BJ (cell line): ENCODE measurements at regions not wholly inside any gene's neighbourhood (a gene's known extent, or its start where the extent isn't known, plus 50 kb on each side); places are given as distances from the start of the nearest gene placed in this dataset.

Experiments
- CTCF ChIA-PET: fragments of 350-600 bp; formaldehyde crosslinking; extraction: SDS; loops from one replicate; lab custom pipeline; 2021; ENCODE audit warnings: antibody characterized with exemption, inconsistent platforms; lab: Yijun Ruan, JAX
- POLR2A ChIA-PET: fragments of 300-600 bp; sonication (Branson Sonifier 250); formaldehyde crosslinking; extraction: SDS; loops from one replicate; lab custom pipeline; 2021; ENCODE audit warnings: antibody characterized with exemption; lab: Charles Lee
- DNase-seq: peaks from one replicate; pipeline ENCODE4 v3.0.0-alpha.2; 2011; ENCODE audit warnings: low read depth
- H3K27me3 ChIP-seq: 2 replicates; pipeline ENCODE4 v1.6.0; 2011; ENCODE audit warnings: low read length; ENCODE audit not compliant: control insufficient read depth, insufficient read depth
- H3K36me3 ChIP-seq: 2 replicates; pipeline ENCODE4 v1.5.1; 2011; ENCODE audit warnings: low read length; ENCODE audit not compliant: control insufficient read depth, insufficient read depth
- H3K4me3 ChIP-seq: 2 replicates; pipeline ENCODE4 v1.5.1; 2011; ENCODE audit warnings: low read depth, mild to moderate bottlenecking, control low read depth, low read length
- TF ChIP-seq, protein P1 (sequence below): IDR thresholded peaks from 2 replicates; pipeline ENCODE4 v1.5.1; 2011; ENCODE audit warnings: low read depth, mild to moderate bottlenecking, control low read depth, inconsistent platforms, low read length, moderate library complexity; ENCODE audit not compliant: insufficient read depth

DNA sequence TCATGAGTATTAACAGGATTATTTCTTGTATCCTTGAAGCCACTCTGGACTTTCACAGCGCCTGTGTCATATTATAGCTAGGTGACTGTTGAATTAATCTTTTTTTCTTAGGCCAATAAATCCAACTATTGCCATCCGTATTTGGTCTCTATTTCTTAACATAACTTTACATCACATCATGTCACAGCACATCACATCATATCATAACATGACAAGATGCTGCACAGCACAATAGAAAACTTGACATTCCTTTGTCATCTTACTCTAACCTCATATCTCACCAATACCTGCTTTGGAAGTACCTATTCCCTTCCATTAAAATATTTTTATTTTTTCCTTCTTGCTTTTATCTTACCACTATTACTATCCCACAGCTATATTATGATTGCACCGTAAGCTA, 1480.8 kb downstream of the TECRL start:
- ChIA-PET CTCF (no interaction called here), POLR2A (no interaction called here)
- H3K27me3 ChIP-seq, result no peaks in the 10 kb centered on the region
- no peaks in the 10 kb centered on the region for H3K36me3 ChIP-seq
- DNase-seq, result no peak
- H3K4me3 ChIP-seq, result no peak overlapping the region
- TF ChIP-seq, protein P1, sequence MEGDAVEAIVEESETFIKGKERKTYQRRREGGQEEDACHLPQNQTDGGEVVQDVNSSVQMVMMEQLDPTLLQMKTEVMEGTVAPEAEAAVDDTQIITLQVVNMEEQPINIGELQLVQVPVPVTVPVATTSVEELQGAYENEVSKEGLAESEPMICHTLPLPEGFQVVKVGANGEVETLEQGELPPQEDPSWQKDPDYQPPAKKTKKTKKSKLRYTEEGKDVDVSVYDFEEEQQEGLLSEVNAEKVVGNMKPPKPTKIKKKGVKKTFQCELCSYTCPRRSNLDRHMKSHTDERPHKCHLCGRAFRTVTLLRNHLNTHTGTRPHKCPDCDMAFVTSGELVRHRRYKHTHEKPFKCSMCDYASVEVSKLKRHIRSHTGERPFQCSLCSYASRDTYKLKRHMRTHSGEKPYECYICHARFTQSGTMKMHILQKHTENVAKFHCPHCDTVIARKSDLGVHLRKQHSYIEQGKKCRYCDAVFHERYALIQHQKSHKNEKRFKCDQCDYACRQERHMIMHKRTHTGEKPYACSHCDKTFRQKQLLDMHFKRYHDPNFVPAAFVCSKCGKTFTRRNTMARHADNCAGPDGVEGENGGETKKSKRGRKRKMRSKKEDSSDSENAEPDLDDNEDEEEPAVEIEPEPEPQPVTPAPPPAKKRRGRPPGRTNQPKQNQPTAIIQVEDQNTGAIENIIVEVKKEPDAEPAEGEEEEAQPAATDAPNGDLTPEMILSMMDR, result no peak

DNA sequence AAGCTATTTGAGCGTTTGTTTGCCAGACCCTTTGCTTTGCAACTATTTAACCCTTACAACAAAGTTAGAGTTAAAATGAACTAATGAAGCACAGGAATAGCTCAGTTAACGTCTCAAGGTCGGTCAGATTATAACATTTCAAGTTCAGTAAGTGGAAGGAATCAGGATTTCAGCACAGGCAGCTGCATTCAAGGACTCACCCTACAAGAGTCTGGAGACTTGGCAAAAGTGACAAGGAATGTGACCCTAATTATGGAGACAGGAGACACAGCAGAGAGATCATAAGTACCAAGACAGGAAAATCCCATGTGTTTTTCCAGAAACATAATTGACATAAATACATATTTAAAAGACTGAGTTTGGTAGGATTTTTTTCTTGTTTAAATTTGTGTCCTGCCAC, 1481.7 kb downstream of the TECRL start:
- CTCF ChIA-PET, result interaction anchor here (0.6 kb wide), 1 partner anchor 18 kb away, joined by 3 read pairs; no protein-coding TSS in a partner anchor
- TF ChIP-seq, protein P1, result no peak
- DNase-seq, result no peak
- no peaks in the 10 kb centered on the region for H3K27me3 ChIP-seq
- POLR2A ChIA-PET, result no interaction called here
- H3K4me3 ChIP-seq, result no peak overlapping the region
- H3K36me3 ChIP-seq, result no peaks in the 10 kb centered on the region

DNA sequence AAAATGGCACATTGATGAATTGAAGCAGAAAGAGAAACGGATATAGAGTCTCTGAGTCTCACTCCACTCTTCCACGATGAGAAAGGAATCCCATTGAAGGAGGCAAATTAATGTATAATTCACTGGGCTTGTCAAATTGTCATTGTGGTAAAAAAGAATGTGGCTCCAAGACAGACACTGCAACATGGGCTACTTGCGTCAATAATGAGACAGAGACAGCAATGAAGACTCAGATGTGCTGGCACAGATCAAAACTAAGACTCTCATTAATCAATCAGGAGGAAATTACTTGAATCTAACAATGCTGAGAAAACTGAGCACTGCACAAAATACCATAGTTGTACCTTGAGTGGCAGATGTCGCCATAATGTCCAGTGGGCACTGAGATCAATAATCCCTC, 1485.5 kb downstream of the TECRL start:
- CTCF ChIA-PET, result no interaction called here
- Histone ChIP-seq H3K27me3 (no peaks in the 10 kb centered on the region), H3K36me3 (no peaks in the 10 kb centered on the region), H3K4me3 (no peak overlapping the region)
- DNase-seq, result no peak
- POLR2A ChIA-PET, result no interaction called here
- TF ChIP-seq, protein P1, result no peak

DNA sequence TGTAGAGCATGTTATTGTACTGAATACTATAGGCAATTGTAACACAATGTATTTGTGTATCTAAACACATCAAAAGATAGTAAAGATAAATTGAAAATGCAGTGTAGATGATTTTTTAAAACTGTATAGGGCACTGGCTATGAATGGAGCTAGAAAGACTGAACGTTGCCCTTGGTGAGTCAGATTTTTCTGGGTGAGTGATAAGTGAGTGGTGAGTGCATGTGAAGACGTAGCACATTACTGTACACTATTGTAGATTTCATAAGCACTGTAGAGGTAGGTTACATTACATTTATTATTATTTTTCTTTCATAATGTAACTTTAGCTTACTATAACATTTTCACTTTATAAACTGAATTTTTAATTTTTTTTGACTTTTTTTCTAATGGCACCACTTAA, 1491.6 kb downstream of the TECRL start:
- ChIA-PET CTCF (no interaction called here), POLR2A (no interaction called here)
- H3K27me3 ChIP-seq, result no peaks in the 10 kb centered on the region
- TF ChIP-seq, protein P1, result no peak
- DNase-seq, result no peak
- H3K36me3 ChIP-seq, result no peaks in the 10 kb centered on the region
- no peak overlapping the region for H3K4me3 ChIP-seq

DNA sequence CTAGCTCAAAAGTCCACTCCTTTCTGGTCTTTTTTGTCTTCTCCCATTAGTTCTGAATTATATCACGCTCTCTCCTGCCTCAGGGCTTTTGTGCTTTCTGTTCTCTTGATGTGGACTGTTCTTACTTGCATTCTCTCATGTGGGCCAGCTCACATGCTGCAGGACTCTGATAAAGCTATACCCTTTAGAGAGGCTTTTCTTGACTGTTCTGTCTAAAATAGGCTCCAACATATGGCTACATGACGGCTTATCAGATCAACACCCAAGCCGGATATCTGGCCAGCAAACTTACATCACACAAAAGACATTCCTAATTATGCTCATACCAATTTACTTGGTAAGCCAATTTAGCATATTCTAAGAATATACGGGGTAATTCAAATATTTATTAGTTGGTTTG, 1494.5 kb downstream of the TECRL start:
- POLR2A ChIA-PET, result no interaction called here
- CTCF ChIA-PET, result no interaction called here
- no peak for DNase-seq
- Histone ChIP-seq H3K4me3 (no peak overlapping the region), H3K36me3 (no peaks in the 10 kb centered on the region), H3K27me3 (no peaks in the 10 kb centered on the region)
- TF ChIP-seq, protein P1, result no peak
